Stimulated activated CD4-positive, alpha-beta T cell treated with anti-CD3 and anti-CD28 coated beads, TNF-alpha, amount 100 ng/mL, for 48 hours (primary cell): ENCODE measurements at regions not wholly inside any gene's neighbourhood (a gene's known extent, or its start where the extent isn't known, plus 50 kb on each side); places are given as distances from the start of the nearest gene placed in this dataset.
"Not testable (repeated sequence)": the region's sequence is repeated elsewhere in the genome, so short reads cannot be mapped to it uniquely, and the experiment has no call there.

Source experiments
- DNase-seq, 3 donors: peaks; one replicate each; pipeline ENCODE4 v3.0.0-alpha.2; 2020; ENCODE audit warnings: low read depth in 3 of 3

DNA sequence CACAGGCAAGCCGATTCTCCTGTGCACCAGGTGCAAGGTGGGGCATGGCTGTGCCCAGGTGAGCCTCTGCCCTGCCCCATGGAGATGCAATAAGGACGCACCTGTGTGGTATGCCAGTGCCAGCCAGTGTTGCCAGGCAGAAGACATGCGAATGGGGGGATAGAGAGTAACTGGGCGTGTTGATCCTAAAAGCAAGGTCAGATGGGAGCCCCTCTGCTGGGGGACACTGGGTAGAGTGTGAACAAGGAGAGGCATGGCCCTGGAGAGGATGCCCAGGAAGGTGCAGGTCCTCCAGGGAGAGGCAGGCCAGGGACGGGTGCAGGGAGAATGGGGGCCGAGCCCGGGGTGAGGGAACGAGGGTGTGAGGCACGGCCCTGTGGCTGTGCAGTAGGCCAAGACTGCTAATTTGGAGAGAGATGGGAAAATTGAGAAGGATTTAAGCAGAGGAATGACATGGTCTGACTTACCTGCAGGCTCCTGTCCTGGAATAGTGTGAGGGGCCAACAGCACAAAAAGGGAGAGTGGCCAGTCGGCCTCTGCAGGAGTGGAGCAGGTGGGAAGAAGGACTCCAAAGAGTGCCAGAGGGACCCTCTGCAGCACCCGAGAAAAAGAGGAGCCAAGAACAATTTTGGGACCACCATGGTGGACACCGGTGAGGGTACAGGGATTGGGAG lies 690.4 kb upstream of the HS6ST1 start:
- no peak for DNase-seq

DNA sequence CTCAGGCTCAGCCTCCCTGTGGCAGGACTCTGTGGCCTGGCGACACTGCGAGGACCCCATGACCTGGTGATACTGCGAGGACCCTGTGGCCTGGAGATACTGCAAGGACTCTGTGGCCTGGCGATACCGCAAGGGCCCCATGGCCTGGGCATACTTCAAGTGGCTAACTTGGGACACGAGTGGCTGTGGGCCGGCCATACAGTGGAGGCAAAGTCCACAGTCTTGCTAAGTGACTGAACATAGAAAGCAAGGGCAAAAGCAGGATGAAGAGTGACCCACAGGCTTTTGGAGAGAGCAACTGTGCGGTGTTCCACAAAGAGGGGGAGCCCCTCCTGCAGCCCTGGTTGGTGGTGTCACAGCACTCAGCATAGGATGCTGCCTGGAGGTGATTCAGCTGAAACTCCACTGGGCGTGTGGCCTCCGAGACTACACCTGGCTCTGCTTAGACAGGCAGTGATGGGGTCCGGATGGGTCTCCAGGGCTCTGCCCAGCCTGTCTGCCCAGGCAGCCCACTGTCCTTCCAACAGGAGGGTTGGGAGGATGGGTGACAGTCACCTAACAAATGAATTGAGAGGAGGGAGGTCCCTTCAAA lies 691.0 kb upstream of the HS6ST1 start:
- no peak for DNase-seq

DNA sequence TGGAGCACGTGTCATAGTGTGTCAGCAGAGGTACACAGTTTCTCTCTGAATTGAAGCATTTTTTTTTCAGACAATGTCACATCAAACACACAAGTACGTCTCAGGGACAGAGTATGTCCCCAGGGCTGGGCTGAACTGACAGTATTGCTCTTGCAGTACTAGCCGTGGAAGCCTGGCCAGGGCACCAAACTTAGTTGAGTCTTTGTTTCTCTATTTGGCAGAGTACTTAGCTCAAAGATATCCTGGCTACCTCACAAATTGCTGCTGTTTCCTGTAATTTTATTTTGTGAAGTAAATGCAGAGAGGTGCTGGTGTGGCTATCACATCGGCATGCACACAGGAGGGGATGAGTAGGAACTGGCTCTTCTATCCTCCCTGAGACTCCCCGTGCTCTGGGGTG lies 691.6 kb upstream of the HS6ST1 start:
- DNase-seq, result no peak

DNA sequence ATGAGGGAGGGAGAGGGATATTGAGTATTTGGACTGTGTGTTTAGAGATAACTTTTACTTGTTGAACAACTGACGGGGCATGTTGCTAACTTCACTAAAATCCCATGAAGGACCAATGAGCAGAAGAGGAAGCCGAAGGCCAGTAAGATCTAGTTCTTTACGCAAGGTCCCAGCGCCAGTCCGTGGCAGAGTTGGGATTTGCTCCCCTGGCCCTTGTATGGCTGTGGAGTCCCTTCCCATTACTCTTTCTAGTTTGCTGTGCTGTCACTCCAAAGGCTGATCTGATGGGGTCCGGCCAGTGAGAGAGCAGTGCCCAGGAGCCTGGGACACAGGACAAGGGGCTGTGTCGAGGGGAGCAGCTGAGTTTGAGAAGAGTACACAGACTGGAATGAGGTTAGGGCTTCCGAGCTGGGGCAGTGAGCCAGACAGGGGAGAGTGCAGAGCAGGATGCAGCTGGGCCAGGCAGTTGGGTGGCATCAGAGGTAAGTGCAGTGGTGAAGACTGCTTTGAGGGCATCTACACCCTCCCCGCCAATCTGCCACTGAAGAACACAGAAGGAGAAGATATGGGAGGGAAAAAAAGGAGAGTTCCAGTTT lies 692.9 kb upstream of the HS6ST1 start:
- DNase-seq, result no peak

DNA sequence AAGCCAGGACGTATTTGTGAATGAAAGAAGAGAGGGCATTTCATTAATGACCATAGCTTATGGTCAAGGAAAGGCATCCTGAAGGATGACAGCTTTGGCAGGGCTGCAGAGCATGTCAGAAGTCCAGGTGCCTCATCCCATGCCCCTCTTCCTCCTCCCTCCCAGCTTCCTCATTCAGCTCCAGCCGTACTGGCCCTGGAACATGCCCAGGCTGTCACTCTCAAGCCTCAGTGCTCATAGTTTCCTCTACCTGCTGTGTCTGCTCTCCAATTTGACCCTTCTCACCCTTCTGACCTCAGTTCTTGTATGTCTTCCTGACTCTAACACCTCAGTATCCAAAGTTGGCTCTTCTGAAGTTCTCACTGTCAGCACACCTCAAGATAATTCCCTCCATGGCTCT lies 695.8 kb upstream of the HS6ST1 start:
- DNase-seq, result no peak

DNA sequence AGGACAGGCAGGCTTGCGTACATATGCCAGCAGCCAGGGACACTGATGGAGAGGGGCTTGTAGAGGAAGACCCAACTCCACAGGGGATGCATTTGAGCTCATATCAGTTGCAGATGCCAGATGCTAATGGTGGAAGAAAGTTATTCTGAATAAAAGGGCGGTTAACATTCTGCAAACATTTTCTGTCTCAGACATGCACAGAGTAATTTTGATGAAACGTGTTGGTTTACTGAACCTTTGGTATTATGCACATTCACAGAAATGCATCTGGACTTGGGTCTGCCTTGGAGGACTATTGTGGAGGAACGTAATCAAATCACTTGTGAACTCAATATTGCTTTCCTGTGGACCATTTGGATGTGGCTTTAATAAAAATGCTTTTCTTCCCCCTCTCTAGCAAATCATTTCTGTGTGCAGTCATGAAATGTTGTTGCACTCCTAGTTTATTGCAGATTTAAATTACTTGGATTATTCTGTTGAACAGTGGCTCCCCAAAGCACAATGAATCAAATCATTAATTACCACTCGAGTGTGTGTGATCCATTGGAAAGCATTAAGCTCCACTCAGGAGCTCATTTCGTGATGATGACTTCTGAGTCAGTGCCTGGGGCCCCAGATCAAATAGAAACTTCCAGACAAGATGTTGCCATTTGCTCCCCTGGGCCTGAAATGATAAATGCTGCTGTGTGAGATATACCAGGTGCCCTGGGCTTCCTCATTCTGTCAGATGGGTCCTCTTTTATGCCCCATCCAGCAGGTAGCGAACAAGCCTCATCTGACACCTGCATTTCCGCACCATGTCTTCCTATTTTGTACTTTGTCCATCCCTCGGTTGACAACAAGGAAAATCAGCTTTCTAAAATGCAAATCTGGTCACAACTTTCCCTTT lies 697.0 kb upstream of the HS6ST1 start:
- DNase-seq, result no peak

DNA sequence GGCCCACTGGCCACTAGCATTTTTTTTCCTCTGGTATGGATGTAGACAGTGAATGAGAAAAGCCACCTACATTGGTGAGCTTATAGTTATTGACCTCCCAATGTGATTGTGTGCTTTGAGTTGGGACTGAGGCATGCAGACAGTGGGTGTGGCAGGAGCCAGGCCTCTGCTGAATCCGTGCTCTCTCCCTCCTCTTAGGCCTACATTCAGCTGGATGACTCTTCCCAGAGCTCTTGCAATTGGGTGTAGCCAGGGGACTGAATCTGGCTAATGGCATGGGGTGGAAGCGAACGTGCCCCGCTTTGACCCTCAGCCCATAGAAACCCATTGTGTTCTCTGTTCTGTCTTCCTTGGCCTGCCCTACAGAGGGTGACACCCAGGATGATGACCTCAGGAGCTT lies 698.3 kb upstream of the HS6ST1 start:
- no peak for DNase-seq

DNA sequence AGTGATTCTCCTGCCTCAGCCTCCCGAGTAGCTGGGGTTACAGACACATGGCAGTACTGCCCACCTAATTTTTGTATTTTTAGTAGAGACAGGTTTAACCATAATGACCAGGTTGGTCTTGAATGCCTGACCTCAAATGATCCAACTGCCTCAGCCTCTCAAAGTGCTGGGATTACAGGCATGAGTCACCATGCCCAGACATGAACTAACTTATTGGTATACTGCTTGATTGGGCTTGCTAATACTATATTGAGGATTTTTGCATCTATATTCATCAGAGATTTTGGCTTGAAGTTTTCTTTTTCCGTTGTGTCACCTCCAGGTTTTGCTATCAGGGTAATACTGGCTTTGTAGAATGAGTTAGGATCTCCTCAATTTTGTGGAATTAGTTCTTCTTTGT lies 706.1 kb upstream of the HS6ST1 start:
- DNase-seq, result no peak

DNA sequence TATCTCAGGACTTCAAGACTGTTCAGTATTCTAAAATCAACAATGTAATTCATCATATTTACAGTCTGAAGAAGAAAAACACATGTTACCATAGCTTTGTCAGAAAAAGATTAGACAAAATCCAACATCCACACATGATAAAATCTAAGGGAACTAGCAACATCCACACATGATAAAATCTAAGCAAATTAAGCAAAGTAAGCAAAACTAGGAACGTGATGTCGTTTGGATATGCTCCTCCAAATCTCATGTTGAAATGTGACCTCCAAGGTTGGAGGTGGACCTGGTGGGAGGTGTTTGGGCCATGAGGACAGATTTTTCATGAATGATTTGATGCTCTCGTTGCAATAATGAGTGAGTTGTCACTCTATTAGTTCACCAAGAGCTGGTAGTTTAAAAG lies 717.3 kb upstream of the HS6ST1 start:
- DNase-seq, result no peak

DNA sequence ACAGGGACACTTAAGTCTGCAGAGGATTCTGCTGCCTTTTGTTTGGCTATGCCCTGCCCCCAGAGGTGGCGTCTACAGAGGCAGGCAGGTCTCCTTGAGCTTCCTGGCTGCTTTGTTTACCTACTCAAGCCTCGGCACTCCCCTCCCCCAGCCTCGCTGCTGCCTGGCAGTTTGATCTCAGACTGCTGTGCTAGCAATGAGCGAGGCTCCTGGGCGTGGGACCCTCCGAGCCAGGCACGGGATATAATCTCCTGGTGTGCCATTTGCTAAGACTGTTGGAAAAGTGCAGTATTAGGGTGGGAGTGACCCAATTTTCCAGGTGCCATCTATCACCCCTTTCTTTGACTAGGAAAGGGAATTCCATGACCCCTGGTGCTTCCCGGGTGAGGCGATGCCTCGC lies 725.0 kb upstream of the HS6ST1 start:
- not testable (repeated sequence) for DNase-seq

DNA sequence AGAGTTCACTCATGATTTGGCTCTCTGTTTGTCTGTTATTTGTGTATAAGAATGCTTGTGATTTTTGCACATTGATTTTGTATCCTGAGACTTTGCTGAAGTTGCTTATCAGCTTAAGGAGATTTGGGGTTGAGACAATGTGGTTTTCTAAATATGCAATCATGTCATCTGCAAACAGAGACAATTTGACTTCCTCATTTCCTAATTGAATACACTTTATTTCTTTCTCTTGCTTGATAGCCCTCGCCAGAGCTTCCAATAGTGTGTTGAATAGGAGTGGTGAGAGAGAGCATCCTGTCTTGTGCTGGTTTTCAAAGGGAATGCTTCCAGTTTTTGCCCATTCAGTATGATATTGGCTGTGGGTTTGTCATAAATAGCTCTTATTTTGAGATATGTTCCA lies 727.8 kb upstream of the HS6ST1 start:
- DNase-seq, result not testable (repeated sequence)

DNA sequence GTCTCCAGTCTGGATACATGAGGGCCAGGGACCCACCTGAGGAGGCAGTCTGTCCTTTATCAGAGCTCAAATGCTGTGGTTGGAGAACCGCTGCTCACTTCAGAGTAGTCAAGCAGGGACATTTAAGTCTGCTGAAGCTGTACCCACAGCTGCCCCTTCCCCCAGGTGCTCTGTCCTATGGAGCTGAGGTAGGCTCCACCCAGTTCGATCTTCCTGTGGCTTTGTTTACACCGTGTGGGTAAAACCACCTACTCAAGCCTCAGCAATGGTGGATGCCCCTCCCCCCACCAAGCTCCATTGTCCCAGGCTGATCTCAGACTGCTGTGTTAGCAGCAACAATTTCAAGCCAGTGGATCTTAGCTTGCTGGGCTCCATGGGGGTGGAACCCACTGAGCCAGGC lies 731.4 kb upstream of the HS6ST1 start:
- DNase-seq, result no peak

DNA sequence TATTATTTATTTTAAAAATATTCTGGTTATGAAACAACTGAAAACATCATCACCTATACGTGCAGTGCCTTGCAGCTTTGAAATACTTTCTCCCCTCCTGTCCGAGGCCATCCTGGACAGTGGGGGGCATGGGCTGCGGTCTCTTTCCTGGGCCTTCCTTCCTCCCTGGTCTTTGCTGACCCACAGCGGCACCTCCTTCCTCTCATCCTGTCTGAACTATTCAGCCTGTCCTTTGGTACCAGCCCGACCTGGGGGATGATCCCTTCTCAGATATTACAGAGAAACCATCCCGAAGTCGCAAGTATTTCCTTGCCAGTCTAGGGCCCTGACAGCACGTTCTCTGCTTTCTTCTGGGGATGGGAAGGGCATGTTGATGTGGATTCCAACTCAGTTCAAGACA lies 736.6 kb upstream of the HS6ST1 start:
- no peak for DNase-seq

DNA sequence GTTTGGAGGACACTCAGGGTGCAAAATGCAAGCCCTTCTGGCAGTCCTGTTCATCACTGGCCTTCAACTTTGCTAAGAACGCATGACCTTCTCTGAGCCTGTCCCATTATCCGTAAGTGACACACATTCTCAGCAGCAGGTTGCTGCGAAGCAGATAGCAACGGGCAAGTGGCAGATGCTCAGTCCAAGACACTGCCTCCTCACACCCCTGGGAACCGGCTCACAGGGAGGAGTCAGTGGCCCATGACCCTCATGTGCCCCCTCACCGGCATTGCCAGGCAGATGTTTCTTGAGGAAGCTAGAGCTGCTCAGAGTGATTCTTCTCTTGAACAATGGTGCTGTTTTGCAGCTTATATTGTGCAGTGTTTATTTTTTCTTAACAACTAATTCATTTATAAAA lies 737.2 kb upstream of the HS6ST1 start:
- no peak for DNase-seq

DNA sequence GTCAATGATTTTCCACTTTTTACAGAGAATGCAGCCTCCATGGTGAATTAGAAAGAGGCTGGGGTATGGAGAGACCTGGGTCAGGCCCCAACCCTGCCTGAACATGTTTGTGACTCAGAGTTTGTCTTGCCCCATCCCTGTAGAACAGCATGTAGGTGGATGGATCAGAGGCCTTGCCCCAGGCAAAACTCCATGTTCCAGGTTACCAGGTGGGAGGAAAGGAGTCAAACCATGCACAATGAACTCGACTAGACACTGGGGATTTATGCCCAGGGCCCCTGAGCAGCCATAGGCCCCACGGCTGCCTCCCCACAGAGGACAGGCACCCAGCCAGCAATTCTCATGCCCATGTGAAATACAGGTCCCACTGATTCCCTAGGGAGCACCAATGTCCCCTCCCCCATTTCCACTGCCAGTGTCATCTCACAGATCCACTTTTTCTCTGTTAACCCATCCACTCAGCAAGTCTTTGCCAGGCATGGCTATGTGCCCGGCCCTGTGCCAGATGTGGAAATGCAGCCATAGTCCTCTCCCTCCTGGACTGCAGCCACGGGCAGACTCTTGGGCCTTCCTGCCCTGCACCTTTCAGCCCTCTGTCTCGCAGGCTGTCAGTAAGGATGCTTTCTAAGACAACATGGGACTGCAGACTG lies 737.8 kb upstream of the HS6ST1 start:
- DNase-seq, result no peak

DNA sequence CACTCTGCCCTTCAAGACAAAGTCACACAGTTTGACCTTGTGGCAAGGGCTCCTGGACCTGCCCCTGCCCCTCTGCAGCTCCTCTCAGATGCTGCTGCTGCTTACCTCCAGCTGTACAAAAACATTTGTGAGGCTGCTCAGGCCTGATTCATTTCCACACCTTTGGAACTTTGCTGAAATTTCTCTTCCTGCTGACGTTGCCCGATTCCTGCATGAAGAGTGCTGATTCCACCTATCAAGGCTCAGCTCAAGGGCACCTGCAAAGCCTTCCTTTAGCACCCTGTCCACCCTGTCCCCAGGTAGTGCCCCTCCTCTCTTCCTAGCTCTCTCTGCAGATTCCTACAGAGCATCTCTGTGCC lies 738.3 kb upstream of the HS6ST1 start:
- DNase-seq, result no peak

DNA sequence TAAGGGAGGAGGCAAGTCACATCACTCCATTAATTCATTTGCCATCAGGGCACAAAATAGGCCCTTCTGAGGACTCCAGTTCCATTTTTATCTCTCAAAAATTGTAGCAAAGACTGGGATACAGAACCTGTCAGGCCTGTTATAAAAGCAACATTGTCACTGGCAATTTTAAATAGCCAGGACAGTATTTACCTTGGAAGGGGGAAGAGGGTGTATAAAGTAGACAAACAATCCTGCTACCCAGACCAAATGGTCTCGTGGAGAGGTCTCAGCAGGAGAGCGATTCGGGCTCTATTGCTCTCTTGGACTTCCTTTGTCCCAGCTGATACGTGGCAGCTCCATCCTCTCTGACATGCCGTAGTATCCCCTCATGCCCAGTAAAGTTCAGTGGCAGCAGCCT lies 740.3 kb upstream of the HS6ST1 start:
- no peak for DNase-seq

DNA sequence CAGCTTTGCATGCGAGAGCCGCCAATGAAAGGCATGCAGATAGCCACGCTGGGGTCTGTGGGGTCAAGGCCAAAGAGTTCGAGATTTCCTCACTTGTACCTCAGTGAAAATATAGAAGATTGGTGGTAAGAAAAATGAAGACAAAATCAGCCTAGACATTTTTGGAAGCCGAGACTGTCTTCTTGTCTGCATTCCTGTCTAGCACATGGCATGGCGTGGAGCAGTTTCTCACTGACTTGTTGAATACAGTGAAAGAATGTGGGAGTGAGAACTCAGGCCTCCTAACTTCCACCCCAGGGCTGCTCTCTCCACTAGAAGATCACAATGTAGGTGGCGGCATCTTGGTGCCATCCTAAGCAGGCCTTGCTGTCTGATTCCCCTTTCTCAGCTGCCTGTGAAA lies 740.8 kb upstream of the HS6ST1 start:
- DNase-seq, result no peak

DNA sequence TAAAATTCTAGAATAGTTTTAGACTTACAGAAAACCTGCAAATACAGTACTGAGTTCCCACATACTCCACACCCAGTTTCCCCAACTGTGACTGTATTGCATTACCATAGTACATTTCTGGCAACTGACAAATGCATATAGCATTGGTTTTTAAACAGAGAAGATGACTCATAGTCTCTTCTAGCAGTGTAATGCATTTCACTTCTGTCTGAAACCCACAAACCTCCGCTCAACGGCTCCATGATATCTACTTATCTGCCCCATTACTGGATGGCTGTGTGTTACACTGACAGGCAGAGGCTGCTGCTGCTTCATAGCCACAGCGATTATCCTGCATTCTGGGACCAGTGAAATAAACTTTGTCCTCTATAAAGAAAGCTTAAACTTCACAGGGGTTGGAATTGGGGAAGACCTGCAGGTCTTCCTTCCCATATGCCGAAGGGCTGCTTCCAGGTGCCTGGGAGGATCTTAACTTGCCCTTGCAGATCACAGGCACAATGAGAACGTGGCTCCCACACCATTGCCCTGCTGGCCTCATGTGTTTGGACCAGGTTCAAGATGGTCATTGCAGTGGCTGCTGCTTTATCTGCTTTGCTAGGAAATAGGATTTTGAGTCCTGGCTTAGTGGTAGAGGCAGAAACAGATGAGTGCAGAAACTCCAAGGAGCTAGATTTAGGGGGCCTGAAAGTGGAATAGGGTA lies 742.6 kb upstream of the HS6ST1 start:
- no peak for DNase-seq

DNA sequence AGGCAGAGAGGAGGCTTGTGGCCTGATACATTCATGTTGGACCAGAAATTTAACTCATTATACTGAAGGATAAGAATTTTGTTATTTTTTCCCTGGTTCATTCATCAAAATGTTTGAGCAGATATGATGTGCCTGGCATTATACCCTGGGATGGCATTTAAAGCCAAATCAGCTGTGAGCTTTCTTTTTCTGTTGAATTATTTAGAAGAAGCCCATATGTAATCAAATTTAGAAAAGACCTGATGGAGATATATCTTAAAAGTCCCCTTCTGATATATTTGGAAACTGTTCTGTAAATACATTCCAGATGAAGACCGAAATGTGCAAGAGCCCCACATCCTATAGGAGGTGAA lies 743.1 kb upstream of the HS6ST1 start:
- no peak for DNase-seq

DNA sequence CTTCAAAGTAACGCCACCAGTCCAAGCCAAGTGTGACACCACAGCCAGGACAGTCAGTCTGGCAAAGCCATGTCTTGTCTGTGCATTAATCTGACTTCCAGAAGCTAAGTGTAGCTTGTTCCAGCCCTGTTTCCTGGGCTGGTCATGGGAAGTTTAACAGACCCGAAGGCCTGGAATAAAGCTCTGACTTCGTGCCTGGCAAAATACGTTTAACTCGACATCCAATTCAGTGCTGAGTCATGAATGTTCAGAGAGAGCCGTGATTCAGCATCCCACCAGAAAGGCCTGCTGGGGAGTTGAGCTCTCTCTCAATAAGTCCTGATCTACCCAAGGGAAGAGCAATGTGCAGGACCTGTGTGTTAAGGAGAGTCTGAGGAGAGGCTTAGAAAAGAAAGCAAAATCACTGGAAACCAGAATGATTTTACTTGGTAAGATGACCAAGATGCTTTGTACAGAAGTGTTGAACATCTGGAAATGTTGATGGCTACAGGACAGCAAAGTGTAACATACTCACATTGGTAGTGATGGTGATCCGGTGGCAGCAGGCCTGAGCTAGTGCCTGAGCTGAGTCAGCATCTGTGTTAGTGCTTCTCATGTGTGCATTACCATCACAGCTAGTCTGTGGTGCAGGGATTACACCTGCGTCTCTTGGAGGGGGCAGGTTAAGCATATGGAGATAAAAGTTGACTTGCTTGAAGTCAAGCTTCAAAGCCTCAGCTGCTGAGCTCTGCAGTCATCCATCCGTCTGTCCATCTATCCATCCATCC lies 743.7 kb upstream of the HS6ST1 start:
- no peak for DNase-seq
